ENCODE measurements at regions not wholly inside any gene's neighbourhood (a gene's known extent, or its start where the extent isn't known, plus 50 kb on each side); places are given as distances from the start of the nearest gene placed in this dataset.

DNA sequence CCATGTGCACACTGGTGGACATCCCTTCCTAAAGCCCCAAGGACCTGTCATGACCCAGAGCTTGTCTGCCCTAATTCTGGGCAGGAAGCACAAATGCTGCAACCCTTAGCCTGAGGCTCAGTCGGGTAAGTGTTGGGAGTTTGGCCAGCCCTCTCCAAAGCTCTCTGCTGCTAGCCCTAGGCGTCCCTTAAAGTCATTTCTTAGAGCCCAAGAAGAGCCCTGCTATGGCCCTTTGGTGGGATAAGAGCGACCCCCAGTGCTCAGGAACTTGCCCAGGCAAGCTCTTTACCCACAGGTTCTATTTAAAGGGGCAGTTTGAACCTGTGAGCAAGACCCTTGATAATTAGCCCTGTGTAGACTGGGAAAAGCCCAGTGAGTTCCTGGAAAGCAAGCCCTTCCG, 356.8 kb downstream of the RRAGC start:
- dilution Hi-C loops (cut with MboI; ENCODE audit: extremely low pct_ligation_motif_present, low sequenced_read_pairs) (no loop called here), intact Hi-C loops (cut with micrococcal nuclease) (loop anchor here (10.0 kb wide), 1 partner anchor 478 kb away; no protein-coding TSS in a partner anchor)
- ChIA-PET CTCF (no interaction called here), POLR2A (no interaction called here)
- FAIRE-seq (no peak), DNase-seq (ENCODE audit: low read depth, low spot score) (peak; percentile 2)
- H3K9me1 ChIP-seq (replicated peaks; ENCODE audit: control insufficient read depth, extremely low read depth, insufficient read depth, low read length): no peaks in the 10 kb centered on the region
- no peaks in the 10 kb centered on the region for H3K4me1 ChIP-seq (ENCODE audit: control insufficient read depth, extremely low read depth, insufficient read depth, low read length)
- H3K36me3 ChIP-seq (ENCODE audit: control insufficient read depth in 2 of 2, extremely low read depth in 1 of 2, insufficient read depth in 2 of 2, low read length in 2 of 2): no peaks in the 10 kb centered on the region
- H3K27ac ChIP-seq (ENCODE audit: insufficient read depth, low read depth, low read length): no peak overlapping the region
- no peaks in the 10 kb centered on the region for H3K9me3 ChIP-seq (replicated peaks; ENCODE audit: control insufficient read depth, insufficient read depth, low read length)
- no peaks in the 10 kb centered on the region for H3K27me3 ChIP-seq (ENCODE audit: control insufficient read depth in 2 of 2, insufficient read depth in 2 of 2, low read length in 2 of 2)
- no peak overlapping the region for H3K4me2 ChIP-seq (ENCODE audit: insufficient read depth, low read length)
- no peak overlapping the region for H3K9ac ChIP-seq (replicated peaks; ENCODE audit: extremely low read depth, insufficient read depth, low read length)
- no peaks in the 10 kb centered on the region for H3K79me2 ChIP-seq (ENCODE audit: control insufficient read depth, insufficient read depth, low read length)
- BruUV-seq (replicated peaks): no TSS peak
- no peak overlapping the region for H3K4me3 ChIP-seq (replicated peaks in 1 of 3; ENCODE audit: insufficient read depth in 1 of 3, low read depth in 1 of 3, low read length in 3 of 3)
- no peak overlapping the region for H2AFZ ChIP-seq (ENCODE audit: low read depth, low read length)
- TF ChIP-seq, protein P1, sequence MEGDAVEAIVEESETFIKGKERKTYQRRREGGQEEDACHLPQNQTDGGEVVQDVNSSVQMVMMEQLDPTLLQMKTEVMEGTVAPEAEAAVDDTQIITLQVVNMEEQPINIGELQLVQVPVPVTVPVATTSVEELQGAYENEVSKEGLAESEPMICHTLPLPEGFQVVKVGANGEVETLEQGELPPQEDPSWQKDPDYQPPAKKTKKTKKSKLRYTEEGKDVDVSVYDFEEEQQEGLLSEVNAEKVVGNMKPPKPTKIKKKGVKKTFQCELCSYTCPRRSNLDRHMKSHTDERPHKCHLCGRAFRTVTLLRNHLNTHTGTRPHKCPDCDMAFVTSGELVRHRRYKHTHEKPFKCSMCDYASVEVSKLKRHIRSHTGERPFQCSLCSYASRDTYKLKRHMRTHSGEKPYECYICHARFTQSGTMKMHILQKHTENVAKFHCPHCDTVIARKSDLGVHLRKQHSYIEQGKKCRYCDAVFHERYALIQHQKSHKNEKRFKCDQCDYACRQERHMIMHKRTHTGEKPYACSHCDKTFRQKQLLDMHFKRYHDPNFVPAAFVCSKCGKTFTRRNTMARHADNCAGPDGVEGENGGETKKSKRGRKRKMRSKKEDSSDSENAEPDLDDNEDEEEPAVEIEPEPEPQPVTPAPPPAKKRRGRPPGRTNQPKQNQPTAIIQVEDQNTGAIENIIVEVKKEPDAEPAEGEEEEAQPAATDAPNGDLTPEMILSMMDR (IDR thresholded peaks at IDR 0.05; ENCODE audit: extremely low read depth in 1 of 2, insufficient read depth in 1 of 2, low read depth in 1 of 2, low read length in 2 of 2): peak in 1 of 2 donors; percentile 14
- TF ChIP-seq POLR2A (IDR thresholded peaks at IDR 0.05; ENCODE audit: low read depth, low read length): no peak
- H4K20me1 ChIP-seq (replicated peaks; ENCODE audit: control insufficient read depth, extremely low read depth, insufficient read depth, low read length): no peaks in the 10 kb centered on the region

DNA sequence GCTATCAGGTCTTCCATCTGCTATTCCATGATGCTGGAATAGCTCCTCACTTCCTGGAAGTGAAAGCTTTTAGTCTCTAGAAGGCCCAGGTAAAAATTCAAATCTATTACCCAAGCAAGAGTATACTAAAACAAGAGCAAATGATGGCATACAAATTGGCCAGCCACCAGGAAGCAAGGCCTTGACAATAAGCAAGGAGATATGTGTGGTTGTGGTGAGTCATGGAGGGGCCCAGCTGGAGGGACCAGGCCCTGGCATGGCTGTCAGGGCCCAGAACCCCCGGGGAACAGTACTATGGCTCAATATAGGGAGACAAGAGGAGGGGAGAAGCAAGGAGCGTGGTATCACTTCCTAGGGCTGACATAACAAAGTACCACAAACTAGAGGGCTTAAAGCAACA, 358.7 kb downstream of the RRAGC start:
- no peaks in the 10 kb centered on the region for H3K4me1 ChIP-seq (ENCODE audit: control insufficient read depth, extremely low read depth, insufficient read depth, low read length)
- TF ChIP-seq MYC (IDR thresholded peaks at IDR 0.05; ENCODE audit: low read depth, low read length) (no peak), EZH2 (IDR thresholded peaks at IDR 0.05; ENCODE audit: borderline replicate concordance, low read depth, low read length, severe bottlenecking) (no peak), POLR2A (IDR thresholded peaks at IDR 0.05; ENCODE audit: low read depth, low read length) (no peak), FOS (IDR thresholded peaks at IDR 0.05; ENCODE audit: borderline replicate concordance, insufficient read depth, low read length) (no peak), GATA2 (IDR thresholded peaks at IDR 0.05; ENCODE audit: insufficient read depth, insufficient read length, low read depth, low read length) (no peak), JUN (IDR thresholded peaks at IDR 0.05; ENCODE audit: borderline replicate concordance, insufficient read depth, insufficient read length, low read depth) (no peak), POLR2AphosphoS5 (IDR thresholded peaks at IDR 0.05; ENCODE audit: insufficient read depth, low read depth, low read length) (no peak)
- TF ChIP-seq, protein P2, sequence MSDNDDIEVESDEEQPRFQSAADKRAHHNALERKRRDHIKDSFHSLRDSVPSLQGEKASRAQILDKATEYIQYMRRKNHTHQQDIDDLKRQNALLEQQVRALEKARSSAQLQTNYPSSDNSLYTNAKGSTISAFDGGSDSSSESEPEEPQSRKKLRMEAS (IDR thresholded peaks at IDR 0.05; ENCODE audit: insufficient read depth, insufficient read length): no peak
- TF ChIP-seq, protein P1 (IDR thresholded peaks at IDR 0.05; ENCODE audit: extremely low read depth in 1 of 2, insufficient read depth in 1 of 2, low read depth in 1 of 2, low read length in 2 of 2): no peak
- no peaks in the 10 kb centered on the region for H4K20me1 ChIP-seq (replicated peaks; ENCODE audit: control insufficient read depth, extremely low read depth, insufficient read depth, low read length)
- no peaks in the 10 kb centered on the region for H3K27me3 ChIP-seq (ENCODE audit: control insufficient read depth in 2 of 2, insufficient read depth in 2 of 2, low read length in 2 of 2)
- H3K27ac ChIP-seq (ENCODE audit: insufficient read depth, low read depth, low read length): no peak overlapping the region
- no peak overlapping the region for H3K9ac ChIP-seq (replicated peaks; ENCODE audit: extremely low read depth, insufficient read depth, low read length)
- no peaks in the 10 kb centered on the region for H3K79me2 ChIP-seq (ENCODE audit: control insufficient read depth, insufficient read depth, low read length)
- dilution Hi-C loops (cut with MboI; ENCODE audit: extremely low pct_ligation_motif_present, low sequenced_read_pairs) (no loop called here), intact Hi-C loops (cut with micrococcal nuclease) (loop anchor here (10.0 kb wide), 1 partner anchor 476 kb away; no protein-coding TSS in a partner anchor)
- DNase-seq (ENCODE audit: low read depth, low spot score): no peak
- CTCF ChIA-PET: no interaction called here
- no peaks in the 10 kb centered on the region for H3K36me3 ChIP-seq (ENCODE audit: control insufficient read depth in 2 of 2, extremely low read depth in 1 of 2, insufficient read depth in 2 of 2, low read length in 2 of 2)
- no peaks in the 10 kb centered on the region for H3K9me1 ChIP-seq (replicated peaks; ENCODE audit: control insufficient read depth, extremely low read depth, insufficient read depth, low read length)
- no TSS peak for BruUV-seq (replicated peaks)
- no peak overlapping the region for H3K4me2 ChIP-seq (ENCODE audit: insufficient read depth, low read length)
- H3K9me3 ChIP-seq (replicated peaks; ENCODE audit: control insufficient read depth, insufficient read depth, low read length): no peaks in the 10 kb centered on the region
- POLR2A ChIA-PET: no interaction called here
- no peak overlapping the region for H2AFZ ChIP-seq (ENCODE audit: low read depth, low read length)
- no peak overlapping the region for H3K4me3 ChIP-seq (replicated peaks in 1 of 3; ENCODE audit: insufficient read depth in 1 of 3, low read depth in 1 of 3, low read length in 3 of 3)
- no peak for FAIRE-seq
